NCI-H748 treated with DMSO at 0.1 percent for 48 hours (cell line): ENCODE measurements at regions not wholly inside any gene's neighbourhood (a gene's known extent, or its start where the extent isn't known, plus 50 kb on each side); places are given as distances from the start of the nearest gene placed in this dataset.

Experiments used
- DNase-seq: peaks from one replicate; lab custom pipeline; 2025; lab: John Stamatoyannopoulos, UW

DNA sequence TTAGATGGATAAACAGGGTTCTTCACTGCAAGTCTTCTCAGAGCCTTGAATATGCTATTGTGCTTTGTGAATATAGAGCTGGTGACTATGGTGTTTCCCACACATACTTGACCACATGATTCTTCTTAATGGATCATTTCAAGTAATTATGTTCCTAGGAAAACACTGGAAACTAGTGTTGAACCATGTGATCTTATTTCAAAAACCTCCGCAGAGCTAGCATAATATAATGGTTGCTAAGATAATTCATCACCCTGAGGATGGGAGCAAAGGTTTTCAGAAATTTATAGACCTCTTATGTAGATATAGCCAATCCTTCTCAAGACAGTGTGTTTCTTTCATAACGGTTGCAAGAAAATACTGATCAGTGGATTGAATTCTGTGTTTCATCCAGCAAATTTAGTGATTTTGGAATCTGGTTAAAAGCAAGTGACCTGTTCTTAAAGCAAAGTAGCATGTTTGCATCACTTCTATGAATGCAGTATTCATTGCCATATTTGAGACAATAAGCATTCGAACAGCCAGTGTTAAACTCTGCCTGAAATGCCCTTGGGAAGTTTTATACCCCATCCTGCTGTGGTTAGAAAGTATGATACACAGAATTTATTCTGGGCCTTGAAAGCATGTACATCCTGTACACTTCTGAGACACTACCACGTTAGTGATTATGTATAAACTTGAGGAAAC lies 341.0 kb upstream of the E2F7 start:
- DNase-seq, result no peak

DNA sequence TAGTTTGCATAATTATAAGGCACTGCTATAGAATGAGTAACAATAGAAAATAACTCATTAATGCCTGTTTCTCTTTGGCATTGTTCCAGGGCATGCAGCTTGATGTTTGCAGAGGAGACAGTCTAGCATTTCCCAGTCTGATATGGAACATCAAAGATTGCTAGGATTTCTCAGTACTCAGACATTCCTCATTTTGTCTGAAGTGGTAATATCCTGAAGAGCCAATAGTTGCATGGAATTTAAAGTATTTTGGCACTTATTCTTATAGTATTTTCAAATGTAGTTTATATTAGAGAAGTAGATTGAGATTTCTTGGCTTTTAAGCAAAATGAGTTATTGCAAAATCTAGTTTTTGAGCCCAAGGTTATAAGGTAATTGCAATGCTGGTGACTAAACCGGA lies 337.3 kb upstream of the E2F7 start:
- DNase-seq, result peak; percentile 74

DNA sequence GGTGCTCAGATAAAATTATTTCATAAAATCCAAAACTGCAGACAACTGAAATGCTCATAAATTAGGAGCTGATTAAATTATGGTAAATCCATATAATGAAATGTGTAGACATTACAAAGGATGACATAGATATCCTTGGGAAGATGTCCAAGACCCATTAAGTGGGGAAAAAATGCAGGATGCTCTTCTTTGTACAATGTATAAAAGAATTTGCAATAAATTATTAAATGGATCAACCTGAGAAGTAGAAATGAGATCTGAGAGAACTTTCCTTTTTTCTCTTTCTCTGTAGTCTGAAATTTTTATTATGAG lies 336.4 kb upstream of the E2F7 start:
- no peak for DNase-seq

DNA sequence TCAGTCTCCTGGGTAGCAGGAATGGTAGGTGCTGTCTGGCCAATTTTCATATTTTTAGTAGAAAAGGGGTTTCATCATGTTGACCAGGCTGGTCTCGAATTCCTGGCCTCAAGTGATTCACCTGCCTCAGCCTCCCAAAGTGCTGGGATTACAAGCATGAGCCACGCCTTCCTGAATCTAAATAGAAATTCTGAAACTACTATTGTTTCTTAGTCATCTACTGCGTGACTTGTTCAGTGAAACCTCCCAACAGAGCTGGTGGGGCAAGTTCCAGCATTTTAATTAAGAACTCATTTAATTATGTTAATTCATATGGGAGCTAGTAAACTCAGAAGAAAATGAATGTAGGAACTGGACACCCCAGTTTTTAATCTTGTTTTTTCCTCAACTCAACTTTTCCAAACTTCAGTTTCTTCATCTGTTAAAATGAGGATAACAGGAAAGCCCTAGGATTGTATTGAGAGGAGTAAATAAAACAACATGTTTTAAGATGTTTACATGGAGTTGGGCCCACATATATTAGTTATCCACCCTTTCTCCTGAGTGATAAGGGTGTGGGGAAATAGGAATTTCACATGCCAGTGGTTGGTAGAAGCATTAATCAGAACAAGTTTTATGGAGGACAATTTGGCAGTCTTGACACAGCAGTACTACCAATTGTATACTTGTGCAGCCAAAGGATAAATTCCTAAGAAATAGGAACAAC lies 335.8 kb upstream of the E2F7 start:
- DNase-seq, result no peak

DNA sequence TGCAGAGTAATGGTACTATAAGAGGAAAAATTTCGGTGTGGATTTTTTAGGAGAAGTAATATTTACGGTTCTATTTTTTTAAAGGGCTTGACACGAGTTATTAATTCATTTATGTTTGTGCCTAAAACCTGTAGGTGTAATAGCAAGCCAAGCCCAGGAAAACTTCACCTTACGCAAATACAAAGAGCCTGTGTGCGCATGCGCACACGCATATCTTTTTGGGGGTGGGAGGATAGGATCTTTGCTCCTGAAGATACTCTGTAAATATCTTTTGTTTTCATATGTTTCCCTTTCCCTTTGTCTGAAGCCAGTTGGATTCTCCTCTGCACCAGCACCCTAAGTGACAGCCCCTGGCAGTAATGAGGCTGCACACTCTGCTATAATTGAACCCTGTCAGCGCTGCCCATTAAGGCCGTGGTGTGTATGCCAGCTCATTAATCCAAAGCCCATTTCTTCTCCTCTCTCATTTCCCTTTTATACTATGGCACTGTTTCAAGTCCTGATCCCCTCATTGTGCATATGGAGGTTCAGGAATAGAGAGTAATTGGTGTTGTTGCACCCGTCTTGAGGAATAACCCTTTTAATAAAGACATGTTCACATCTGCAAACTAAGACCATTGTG lies 327.2 kb upstream of the E2F7 start:
- DNase-seq, result peak; percentile 97

DNA sequence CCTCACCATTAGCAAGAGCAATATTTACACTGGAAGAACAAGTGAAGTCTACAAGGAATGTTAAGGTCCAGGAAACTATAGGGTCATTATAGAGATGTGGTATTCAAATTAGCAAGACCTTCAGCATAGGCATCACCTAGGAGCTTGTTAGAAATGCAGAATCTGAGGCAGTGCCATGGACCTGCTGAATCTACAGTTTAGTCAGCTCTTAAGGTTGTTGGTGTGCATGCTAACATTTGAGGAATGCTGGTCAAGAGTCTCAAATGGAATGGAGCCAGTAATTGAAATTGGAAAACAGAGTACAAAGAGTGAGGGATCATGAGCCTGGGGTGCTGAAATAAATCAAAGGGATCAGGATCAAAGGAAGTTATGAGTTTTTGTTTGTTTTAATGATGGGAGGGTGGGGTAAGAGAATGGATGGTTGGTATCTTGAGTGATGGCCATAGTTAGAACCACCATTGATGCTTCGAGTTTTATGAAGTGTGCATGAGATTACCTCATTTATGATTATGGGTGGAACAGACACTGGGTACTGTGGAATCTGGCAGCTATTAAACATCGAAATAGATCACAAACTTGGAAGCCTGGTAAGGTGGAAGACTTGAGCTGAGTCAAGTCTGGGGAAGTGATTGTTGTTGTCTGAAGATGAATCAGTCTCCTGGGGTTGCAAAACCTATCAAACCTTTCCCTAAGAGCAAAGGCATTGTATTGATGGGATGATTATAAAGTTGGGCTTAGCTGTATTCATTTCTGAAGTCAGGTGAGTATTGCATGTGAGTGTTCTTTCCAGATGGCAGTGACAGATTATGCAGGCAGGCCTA lies 323.3 kb upstream of the E2F7 start:
- no peak for DNase-seq

DNA sequence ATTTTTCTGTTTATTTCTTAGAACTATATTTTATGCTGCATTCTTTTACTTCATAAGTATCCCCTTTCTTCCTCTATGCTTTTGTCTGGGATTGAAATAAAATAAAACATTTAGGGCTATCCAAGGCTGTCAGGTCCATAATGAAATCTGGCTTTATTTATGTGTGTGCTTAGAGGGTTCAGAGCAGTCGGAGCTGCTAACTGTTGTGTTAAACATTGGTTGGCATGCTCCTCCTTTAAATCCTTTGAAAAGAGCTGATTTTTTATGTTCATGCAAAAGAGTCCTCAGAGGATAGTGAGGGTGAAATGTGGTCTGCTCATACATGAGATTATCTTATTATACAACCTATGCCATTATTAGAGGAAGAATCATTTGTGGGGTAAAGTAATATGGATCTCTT lies 322.3 kb upstream of the E2F7 start:
- no peak for DNase-seq

DNA sequence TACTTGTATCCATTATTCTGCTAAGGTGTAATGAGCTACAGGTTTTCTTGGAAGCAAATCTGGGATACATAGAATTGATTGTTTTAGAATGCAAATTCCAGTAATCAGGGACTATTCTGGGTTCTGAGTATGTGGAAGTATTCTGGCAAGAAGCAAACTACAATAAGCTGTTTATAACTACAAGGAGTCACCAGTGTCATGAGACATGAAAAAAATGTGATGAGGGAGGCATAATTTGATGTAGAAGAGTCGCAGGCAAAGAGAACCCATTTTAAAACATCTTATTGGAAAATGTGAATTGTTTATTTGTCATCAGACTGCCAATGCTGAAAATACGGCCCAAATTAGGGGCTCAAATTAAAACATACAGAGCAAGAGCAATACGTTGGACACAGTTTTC lies 321.8 kb upstream of the E2F7 start:
- no peak for DNase-seq

DNA sequence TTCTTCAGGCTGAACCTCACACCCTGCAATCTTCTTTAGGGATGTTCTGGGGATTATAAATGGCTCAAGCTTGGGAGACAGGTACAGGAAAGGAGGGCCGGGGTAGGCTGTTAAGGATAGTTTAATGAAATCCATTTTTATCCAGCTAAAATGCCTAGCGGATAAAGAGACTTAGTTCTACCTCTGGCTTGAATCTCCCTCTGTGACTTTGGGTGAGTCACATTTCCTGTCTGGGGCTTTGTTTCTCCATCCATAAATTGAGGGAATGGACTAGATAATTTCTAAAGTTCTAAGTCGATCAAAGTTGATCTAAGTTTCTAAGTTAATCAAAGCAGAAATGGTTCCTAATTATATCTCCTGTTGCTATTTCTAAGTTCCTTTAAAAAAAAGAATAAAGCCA lies 319.6 kb upstream of the E2F7 start:
- DNase-seq, result no peak

DNA sequence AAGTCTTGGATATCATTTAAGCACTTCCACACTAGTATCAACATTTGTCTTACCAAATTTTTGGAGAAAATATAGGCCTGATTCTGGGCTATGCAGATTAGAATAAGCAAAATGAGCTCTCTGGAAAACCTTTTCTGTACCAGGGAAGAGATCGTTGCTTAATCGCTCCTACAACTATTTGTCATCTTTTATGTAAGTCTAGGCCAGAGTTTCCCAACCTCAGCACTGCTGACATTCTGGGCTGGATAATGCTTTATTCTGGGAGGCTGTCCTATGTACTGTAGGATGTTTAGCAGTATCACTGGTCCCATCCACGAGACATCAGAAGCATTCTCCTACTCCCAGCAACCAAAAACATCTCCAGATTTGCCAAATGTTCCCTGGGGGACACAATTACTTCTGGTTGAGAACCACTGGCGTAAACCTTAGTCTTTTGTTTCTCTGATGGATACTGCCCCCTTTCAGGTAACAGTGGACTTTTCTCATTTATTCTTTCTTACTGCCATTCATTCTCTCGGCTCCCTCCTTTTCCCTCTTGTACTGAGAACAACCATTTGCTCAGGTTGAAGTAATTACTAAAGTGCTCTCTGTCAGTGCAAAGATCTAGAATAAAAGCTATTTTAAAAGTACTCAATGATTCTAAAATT lies 316.9 kb upstream of the E2F7 start:
- no peak for DNase-seq

DNA sequence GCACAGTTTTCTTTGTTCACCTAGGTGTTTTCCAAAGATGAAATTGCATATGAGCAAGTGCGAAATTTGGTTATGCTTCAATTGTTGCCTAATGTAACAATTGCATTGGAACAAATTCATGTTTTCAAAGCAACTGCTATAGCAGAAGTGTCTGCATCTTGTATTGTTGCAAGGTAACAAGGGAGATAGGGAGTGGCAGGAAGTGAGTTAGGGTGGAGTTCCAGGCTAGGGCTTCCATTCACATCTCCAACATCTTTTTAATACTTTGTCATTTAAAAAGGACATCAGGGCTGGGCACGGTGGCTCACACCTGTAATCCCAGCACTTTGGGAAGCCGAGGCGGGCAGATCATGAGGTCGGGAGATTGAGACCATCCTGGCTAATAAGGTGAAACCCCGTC lies 312.3 kb upstream of the E2F7 start:
- no peak for DNase-seq

DNA sequence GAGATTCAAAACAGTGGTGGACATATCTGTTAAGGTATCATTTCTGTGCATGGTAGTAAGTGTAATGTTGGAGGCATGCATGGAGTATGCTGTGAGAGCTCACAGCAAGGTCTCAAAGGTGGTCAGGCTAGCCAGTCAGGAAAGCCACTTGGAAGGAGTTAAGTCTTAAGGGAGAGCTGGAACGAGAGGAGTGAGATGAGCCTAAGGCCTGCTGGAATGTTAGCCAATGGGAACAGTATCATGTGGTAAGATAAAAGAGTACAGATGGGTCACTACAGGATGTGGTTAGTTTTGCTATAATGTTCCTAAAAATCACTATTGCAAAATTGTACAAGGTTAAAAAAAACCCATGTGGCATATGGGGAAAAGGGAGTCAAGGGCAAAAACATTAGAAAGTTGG lies 311.7 kb upstream of the E2F7 start:
- DNase-seq, result no peak

DNA sequence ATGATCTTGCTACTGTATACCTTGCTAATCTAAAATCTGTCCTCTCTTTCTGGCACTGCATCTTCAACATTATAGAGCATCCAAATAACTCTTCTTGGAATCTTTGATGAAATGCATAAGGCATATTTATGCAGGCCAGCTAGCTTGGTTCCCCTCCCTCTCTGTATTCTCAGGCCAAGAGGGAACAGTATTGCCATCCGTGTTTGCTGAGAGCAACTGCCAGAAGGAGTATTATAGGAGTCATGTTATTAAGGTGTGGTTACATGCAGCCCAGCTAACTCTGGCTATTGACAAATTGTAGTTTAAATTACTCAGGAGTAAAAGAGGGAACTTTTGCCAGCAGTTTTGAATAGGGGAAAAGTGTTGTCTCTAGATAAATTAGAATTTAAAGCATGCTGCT lies 309.3 kb upstream of the E2F7 start:
- DNase-seq, result no peak

DNA sequence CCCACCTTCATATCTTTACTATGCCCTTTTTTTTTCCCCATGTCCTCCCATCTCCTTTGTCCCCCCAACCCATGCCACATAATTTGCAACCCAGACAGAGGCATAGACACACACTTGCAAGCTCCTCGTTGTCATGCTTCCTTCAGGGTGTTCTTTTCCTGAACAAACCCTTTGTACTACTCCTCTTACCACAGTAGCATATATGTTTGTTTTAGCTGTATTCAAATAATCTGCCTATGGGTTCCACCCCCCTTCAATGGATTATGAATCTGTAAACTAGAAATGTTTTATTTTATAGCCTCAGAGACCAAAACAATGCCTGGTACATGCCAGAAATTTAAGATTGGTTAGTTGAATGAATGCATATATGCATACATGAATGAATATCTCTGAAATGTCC lies 307.1 kb upstream of the E2F7 start:
- no peak for DNase-seq

DNA sequence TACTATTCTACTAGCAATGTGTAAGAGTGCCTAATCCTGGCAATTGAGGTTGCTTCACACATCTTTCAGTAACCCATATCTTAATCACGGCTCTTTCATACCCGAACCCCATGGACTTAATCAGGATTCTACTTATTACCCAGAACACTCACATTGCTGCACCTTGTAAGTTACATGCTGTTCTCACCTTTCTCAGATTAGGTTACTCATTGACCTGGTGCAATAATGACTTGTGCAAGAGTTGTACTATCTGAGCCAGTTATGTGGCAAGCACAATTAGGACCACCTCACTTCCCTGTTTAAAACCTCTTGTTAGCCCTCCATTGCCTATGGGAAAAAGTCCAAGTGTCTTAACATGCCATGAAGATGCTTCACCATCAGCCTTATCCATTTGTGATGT lies 306.7 kb upstream of the E2F7 start:
- no peak for DNase-seq

DNA sequence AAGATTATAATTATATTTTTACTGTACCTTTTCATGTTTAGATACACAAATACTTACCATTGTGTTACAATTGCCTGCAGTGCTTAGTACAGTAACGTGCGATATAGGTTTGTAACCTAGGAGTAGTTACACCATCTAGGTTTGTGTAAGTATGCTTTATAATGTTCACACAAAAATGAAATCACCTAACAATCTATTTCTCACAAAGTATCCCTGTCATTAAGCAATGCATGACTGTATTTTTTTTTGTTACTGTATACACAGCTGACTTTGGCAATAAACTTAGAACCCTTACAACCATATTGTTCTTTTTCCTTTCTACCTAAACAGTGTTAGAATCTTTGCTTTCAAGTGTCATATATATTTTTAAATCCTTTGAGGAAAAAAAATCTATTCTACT lies 303.0 kb upstream of the E2F7 start:
- no peak for DNase-seq

DNA sequence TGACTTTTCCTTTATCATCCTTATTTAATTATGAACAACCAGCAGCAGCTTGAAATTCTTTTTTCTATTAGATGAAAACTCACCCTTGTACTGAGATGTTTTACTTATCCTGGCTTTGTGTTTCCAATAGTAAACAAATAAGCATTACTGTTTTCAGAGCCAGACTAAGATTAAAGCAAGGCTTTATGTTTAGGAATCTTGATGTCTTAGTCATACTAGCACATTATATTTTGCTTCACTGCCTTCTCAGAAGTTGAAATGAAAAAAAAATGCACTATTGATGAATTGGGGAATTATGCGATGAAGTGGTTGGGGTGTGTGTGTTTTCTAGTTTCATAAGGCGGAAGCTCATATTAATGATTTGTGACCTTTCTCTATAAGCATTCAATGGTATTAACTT lies 301.2 kb upstream of the E2F7 start:
- DNase-seq, result no peak

DNA sequence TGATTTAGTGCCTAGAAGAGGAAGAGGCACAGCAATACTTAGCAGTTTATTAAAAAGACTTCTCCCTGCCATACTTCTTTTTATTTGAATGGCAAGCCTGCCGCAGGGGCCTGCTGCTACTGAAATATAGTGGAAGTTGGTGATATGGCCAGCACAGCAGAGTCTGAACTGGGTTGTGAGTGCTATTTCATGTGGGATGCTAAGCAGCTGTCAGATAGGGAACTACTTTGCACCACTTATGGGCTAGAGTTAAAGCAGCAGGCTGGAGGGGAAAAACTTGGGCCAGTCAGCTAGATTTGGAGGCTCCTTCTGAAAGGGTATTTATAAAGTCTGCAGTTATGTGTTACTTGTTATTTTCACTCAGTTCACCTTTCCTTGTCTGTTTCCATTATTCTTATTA lies 299.0 kb upstream of the E2F7 start:
- no peak for DNase-seq

DNA sequence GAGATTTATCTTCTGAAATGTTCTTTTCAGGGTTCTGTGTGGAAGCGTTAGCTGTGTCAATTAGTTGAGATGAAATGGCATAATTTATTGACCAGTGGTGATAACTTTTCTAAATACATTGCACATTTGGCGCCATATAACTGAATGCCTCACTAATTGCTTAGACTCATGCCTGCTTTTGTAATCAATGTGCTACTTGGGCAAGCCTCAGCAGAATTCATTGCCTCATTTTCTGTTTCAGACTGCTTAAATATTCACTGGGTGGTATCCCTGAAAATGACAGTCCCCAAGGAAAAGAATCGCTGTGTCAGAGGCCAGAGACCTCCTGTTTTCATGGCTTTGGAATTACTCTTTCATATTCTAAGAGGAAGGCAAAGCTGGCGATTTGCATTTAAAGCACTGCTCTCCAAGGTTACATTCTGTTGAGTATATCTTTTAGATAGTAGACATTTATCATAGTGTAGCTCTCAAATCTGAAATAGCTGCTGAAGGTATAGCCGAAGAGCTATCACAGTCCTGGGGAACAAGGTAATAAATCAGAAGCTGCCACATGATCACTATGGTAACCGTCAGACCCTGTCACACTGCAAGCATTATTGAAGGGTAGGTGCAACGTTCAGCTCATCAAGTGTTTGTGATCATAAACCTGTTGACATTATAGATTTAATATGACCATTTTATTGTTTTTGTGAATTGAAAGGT lies 297.3 kb upstream of the E2F7 start:
- DNase-seq, result peak; percentile 40

DNA sequence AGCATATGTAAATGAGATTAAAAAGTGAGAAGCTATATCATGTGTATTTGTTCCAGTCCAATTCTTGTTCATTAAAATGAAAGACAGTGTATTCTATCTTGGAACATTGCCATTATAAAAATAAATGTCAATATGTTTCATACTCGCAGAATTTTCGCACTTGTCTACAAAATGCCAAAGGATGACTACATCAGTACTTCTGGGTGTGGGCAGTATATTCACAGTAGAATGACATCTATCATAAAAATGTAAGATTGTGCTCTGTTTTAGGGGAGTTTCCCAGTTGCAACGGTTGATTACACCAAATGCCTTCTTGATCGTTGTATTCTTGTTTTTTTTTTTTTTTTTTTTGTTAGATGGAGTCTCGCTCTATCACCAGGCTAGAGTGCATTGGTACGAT lies 292.3 kb upstream of the E2F7 start:
- no peak for DNase-seq

DNA sequence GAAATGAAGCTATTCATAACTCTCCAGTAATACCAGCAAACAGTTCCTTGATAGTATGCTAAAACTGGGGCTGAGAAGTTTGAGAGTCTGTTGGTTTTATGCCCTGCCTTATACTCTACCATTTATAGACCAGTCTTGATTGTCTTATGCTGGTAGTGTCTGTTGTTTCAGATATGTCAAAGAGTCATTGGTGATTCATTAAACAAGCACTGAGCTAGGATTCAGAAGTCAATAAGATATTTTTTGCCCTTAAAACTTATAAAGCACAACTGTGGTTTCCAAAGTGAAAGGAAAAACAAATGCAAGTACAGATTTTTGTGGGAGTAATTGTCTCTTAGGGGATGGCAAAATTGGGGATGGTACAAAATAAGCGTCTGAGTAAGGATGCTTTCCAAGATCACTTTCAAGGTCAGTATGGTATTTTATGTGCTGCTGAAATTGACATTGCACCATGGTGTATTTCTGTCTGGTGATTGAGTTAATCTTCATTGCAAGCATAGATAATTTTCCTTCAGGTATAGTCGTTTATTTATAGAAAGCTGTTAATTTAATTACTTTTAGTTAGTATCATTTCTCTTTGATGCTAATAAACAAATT lies 289.5 kb upstream of the E2F7 start:
- no peak for DNase-seq
